ENCODE measurements at regions not wholly inside any gene's neighbourhood (a gene's known extent, or its start where the extent isn't known, plus 50 kb on each side); places are given as distances from the start of the nearest gene placed in this dataset.

DNA sequence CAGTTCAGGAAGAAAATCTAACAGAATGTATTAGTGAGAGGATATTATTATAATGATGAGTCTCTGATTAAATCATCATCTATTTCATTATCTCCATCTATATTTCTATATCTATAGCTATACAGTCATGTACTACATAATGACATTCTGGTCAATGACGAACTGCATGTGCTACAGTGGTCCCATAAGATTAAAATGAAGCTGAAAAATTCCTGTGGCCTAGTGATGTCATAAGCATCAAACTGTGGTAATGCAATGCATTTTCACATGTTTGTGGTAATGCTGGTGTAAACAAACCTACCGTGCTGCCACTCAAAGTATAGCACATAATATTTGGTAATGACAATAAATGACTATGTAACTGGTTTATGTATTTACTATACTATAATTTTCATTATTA is 1127.9 kb upstream of the CHAC2 start:
- H3K4me3 ChIP-seq (ENCODE audit: low read depth, low read length): no peak overlapping the region
- TF ChIP-seq, protein P1, sequence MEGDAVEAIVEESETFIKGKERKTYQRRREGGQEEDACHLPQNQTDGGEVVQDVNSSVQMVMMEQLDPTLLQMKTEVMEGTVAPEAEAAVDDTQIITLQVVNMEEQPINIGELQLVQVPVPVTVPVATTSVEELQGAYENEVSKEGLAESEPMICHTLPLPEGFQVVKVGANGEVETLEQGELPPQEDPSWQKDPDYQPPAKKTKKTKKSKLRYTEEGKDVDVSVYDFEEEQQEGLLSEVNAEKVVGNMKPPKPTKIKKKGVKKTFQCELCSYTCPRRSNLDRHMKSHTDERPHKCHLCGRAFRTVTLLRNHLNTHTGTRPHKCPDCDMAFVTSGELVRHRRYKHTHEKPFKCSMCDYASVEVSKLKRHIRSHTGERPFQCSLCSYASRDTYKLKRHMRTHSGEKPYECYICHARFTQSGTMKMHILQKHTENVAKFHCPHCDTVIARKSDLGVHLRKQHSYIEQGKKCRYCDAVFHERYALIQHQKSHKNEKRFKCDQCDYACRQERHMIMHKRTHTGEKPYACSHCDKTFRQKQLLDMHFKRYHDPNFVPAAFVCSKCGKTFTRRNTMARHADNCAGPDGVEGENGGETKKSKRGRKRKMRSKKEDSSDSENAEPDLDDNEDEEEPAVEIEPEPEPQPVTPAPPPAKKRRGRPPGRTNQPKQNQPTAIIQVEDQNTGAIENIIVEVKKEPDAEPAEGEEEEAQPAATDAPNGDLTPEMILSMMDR (IDR thresholded peaks at IDR 0.05; ENCODE audit: low read depth, low read length): no peak

DNA sequence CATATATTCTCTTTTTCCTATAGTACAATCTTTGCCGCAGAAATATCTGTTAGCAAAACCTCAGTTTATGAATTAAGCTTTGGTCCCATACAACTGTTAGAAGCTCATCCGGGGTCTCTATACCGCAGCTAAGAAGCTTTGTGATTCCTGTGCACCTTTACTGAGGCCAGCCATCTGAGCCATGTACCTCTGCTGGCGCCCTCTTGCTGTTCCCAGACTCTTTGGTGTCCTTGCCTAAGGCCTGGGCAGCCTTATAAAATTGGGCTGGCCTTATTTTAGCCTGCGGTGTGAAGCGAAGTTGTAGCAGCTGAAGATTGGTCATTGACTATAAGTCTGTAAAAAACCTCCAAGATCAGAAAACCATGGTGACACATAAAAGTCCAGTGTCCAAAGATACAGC is 1135.1 kb upstream of the CHAC2 start:
- H3K4me3 ChIP-seq (ENCODE audit: low read depth, low read length): no peak overlapping the region
- TF ChIP-seq, protein P1 (IDR thresholded peaks at IDR 0.05; ENCODE audit: low read depth, low read length): no peak

DNA sequence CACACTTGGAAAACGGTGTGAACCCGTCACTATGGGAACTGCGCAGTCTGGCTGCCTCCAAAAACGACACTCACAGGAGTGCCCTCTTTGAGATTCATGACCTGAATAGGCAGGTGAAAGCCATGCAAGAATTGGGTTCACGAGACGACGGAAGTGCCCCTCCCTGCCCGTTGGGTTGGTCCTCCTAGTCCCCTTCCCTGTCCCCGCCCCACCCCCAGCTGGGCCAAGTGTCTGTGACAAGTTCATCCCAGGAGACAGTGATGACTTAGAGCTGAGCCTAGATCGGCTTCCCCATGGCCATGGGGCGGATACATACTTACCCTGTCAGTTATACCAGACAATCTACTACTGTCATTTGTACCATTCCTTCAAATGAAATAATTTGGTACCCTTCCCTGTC is 1137.7 kb upstream of the CHAC2 start:
- H3K4me3 ChIP-seq (ENCODE audit: low read depth, low read length): no peak overlapping the region
- TF ChIP-seq, protein P1 (IDR thresholded peaks at IDR 0.05; ENCODE audit: low read depth, low read length): no peak

DNA sequence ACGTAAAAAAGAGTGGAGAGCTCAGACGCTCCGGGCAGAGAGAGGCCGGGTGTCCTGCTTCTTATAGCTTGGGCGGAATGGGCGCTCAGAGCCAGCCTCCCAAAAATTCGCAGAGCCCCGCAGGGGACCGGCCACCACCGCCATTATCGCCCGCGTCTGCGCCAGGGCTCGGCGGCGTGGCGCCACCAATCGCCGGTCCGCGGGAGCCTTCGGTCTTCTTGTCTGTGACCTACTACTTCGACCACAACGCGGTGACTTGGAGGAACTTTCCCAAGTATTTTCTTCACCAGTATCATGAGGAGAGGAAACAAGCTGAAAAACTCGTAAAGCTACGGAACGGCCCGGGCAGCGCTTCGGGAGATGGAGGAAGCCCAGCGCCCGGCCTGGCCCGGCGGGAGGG is 1138.1 kb upstream of the CHAC2 start:
- TF ChIP-seq, protein P1 (IDR thresholded peaks at IDR 0.05; ENCODE audit: low read depth, low read length): no peak
- H3K4me3 ChIP-seq (ENCODE audit: low read depth, low read length): no peak overlapping the region

DNA sequence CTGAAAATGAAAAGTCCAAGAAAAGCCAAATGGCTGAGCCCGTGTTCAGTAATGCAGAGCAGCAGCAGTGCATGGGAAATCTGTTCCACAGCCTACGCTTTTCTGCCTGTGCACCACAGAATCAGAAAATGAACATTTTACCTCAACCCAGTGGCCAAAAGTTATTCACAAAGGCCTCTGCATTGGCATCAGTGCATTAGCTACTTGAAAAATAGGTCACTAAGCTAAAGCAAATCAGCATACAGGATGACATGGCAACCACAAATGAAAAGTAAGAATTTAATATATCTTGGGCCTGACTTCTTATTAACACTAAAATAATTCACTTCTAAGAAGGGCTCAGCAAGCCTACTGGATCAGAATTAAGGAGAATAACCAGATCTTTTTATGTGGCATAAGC is 1145.3 kb upstream of the CHAC2 start:
- no peak overlapping the region for H3K4me3 ChIP-seq (ENCODE audit: low read depth, low read length)
- TF ChIP-seq, protein P1 (IDR thresholded peaks at IDR 0.05; ENCODE audit: low read depth, low read length): no peak

DNA sequence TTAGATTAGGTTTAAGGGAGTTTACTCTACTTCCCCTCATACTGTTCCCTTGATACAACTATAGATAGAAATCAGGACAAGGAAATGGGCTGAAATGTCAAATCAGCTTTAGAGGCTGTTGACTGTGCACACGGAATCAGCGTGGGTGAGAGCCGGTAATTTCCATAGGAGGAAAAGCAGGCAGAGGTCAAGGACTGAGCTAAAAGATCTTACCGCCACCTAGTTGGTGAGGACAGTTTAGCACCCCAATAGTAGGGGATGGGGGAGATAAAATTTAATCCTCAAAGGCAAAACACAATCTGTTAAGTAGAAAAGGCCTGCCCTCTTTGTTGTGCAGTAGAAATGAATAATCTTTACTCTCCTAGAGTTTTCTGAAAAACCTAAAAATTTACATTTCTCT is 1154.5 kb upstream of the CHAC2 start:
- TF ChIP-seq, protein P1 (IDR thresholded peaks at IDR 0.05; ENCODE audit: low read depth, low read length): no peak
- no peak overlapping the region for H3K4me3 ChIP-seq (ENCODE audit: low read depth, low read length)

DNA sequence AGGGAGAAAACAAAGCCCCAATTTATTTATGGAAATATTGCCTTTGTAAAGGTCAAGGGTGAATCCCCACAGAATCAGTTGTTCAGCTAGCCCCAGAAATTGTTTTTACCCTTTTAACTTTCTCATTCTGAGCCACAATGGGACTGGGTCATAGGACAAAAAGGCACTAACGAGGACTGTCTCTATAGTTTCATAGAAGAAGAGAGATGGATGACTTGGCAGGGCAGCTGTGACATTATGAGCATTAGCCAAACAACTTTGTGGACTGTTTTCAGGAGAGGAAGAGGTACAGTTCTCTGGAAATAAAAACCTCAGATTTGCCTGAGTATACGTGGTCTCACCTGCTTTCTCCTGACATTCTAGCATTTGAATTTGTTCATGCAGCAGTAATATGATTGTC is 1155.8 kb upstream of the CHAC2 start:
- H3K4me3 ChIP-seq (ENCODE audit: low read depth, low read length): no peak overlapping the region
- TF ChIP-seq, protein P1 (IDR thresholded peaks at IDR 0.05; ENCODE audit: low read depth, low read length): no peak
